Stimulated activated CD4-positive, alpha-beta T cell treated with anti-CD3 and anti-CD28 coated beads, Interleukin-4, amount 100 ng/mL, for 24 hours (primary cell): ENCODE measurements at regions not wholly inside any gene's neighbourhood (a gene's known extent, or its start where the extent isn't known, plus 50 kb on each side); places are given as distances from the start of the nearest gene placed in this dataset.

Source experiments
- DNase-seq: peaks from one replicate; pipeline ENCODE4 v3.0.0-alpha.2; 2020

DNA sequence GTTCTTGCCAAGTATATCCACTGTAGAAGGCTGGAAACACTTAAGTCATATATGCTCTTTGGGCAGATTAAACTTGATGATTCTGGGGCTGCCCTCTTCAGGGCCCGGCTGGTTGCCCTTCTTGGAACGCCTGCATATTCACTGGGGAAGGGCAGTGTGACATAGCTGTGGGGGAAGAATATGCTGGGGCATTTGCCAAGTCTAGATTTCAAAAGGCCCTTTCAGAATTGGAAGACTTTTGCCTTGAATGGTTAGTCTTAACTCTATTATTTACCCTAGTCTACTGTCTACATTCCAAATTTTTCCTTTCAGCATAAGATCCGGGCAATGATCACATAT is 161.2 kb upstream of the PITX1 start:
- DNase-seq = no peak

DNA sequence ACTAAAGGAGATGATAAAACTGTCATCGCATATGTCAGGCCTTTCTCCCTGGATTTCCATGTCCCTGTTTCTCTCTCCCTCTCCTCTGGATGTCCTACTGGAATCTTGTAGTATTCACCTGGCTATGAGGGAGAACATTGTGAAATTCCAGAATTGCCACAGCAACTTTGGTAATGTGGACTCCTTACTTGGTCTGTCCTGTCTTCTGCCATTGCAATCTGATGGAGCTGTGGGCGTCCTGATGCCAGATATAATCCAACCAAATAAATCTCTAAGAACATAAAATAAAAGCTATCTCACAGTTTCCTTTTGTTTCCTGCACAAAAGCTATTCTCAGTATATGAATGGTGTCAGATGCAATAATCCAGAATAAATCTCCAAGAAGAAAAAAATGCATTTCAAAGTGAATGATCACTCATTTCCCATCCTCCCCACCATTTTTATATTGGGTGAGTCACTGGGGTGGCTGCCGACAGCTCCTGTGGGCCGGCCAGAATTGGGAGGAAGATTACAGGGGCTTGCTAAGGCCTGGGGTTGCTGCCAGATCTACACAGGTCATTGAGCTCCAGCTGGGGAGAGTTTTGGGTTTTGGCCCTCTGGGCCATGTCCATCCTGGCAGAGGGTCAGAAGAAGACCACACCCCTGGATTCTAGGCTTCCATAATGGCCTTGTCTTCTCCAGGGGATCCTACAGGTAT is 160.7 kb upstream of the PITX1 start:
- no peak for DNase-seq

DNA sequence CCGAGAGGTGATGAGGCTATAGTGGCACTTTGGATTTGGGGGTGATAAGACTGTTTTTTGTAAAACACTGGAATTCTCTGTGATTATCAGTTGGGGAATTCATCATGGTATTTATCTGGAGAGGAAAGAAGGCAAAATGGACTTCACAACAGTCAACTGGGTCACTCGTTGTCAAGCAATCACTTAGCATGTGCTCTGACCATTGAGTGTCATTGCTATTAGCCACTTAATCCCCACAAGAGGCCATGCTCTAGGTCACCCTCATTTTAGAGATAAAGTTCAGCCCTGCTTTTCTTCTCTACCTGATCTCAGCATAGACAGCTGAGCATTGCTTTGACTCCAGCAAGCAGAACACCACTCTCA is 160.1 kb upstream of the PITX1 start:
- DNase-seq = no peak

DNA sequence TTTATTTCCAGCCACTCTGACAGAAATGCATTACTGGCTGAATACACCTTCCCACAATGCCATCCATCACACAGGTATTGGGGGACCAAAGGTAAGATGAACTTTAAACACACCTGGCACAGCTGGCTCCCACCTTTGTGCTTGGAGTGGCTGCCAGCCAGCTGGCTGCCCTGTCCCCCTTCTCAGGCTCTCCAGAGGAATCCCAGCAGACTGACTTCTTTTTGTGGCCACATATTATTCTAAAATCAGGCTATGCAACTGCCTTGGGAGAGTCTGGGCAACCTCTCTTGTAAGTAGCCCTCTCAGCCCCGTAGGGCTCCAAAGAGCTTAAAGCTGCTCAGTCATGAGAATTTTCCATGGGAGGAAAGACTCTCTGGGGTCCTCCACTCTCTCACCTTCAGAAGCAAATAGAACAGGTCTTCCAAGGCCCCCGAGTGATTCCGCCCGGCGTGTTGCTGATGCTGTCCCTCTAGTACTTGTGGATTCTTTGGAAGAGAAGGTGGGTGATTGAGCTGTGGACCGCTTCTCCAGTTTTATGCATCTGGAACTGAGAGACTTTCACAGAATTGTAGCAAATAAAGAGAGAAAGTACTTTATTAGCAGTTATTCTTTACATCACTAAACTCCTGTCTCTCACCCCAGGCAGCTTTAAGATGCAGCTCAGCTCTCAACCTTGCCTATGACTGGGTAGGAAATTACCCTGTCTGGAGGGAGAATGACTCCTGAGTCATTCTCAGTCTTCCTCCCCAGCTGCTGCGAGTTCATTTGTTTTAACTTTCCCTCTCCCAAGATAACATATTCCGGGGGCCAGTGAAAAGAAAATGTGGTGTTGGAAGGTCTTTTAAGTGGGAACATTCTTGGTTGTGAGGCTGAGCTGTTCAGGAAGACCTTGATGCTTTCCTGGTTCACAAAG is 159.4 kb upstream of the PITX1 start:
- no peak for DNase-seq

DNA sequence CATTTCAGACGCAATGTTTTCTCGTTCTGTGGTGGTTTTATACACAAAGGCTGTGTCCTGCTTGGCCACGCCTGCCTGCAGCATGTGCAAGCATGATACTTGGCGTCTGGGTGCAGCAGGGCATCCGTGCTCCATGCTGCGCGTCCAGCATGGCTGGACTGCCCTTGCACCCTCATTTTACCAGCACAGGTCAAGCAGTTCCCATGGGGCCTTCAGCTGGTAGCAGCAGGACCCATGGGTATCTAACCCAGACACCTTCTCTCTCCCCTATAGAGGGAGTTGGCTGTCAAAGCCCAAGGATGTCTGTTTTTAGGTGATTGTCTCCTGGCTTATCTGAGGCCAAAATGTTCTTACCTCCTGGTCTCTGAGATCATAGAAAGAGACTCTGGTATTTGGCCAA is 158.3 kb upstream of the PITX1 start:
- DNase-seq = no peak

DNA sequence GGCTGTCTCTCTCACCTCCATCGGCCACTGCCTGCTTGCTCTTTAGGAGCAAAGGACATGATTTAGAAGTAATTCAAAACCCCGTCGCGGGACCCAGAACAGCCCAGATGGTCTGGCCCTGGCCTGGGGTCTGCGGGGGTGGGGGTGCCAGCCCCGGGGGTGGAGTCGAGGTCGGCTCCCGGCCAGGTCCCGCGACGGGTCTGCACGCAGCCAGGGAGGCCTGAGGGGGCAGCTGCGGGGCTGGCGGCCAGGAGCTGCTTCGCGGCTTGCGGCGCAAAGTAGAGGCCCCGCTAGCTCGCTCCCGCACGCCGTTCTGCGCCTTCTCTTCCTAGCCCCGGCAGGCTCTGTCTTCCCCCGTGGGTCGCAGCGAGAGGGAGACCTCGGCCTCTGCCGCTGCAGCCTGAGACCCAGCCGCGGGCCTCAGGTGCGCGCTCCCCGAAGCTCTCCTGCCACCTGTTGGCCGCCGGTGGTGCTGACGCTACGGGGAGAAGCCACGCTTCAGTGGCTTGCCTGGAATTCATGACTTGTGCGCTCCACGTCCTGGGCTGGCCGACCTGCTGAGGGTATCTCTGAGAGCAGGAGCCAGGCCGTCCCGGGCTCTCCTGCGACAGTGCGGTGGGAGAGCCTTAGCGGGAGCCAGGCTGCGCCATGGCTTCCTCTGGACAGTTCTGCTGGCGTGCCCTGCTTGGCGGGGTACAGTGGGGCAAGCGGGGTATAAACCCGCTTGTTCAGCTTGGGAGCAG is 157.2 kb upstream of the PITX1 start:
- peak; percentile 72 for DNase-seq

DNA sequence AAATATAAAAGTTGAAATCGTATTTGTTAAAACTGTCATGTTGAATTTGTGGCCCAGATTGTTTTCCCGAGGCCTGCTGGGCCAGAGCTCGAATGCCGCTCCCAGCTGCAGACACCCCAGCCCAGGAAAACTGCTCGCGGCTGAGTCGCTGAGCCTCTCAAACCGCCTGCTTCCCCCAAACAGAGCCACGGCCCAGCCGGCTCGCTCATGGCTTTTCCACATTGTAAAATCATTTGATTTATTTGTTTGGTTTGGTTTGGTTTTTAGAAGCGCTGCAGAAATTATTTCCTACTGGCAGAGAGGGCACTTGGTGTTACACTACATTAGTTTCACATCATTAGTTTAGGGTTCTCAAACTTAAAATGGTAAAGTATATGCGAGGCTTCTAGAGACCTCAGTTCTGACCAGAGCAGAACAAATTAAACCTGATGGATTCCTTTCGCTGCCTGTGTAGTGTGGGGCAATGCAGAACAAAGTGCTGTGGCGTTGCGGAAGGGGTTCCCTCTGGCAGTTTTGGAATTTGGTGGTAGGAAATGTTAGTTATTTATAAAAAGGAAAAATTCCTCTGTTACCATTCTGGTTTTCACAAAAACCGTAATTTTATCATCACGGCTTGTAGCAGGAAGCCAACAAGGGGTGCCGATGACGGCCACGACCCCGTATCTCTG is 156.5 kb upstream of the PITX1 start:
- DNase-seq = no peak

DNA sequence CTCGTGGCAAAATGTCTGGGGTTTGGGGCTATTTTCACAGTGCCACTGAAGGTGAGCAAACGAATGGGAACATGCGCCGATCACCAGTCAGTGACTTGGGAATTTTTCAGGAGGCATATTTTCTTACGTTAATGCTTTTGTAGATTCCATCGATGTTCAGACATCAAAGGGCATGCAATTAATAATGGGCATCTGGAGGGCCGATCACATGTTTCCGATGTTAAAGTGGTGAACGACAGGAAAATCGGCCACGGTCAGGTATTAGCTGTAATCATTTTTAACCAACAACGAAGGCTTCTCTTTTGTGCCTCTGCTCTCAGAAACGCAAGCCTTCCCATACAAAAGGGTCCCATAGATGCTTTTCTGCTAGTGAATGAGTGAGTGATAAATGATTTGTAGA is 155.0 kb upstream of the PITX1 start:
- no peak for DNase-seq

DNA sequence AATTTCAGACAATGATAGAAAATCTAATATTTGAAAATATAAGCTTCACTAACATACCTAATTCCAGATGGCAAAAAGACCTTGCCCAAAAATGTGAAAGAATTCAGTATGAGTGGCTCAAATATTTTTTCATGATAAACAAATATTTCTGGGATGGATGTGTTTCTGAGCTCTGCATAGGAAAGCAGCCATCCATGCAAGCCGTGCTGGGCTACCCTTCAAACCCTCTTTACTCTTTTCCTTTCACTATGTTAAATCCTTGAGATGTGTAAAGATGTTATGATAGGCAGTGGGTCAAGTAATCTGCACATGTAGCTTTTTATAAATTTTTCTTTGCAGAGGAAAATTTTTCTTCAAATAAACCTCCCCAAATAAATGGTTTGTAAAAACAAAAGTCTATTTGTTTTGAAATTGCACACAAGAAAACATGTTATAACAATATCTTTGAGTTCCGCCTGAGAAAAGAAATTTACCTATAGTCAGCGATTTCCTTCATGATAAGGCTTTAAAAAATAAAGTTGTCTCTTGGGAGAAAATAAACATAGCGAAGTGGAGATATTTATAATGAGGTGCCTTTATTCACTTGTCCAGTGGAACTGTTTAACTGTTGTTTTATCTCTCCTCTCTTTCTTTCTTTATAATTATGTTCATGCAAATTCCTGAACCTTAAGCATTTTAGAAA is 154.3 kb upstream of the PITX1 start:
- no peak for DNase-seq

DNA sequence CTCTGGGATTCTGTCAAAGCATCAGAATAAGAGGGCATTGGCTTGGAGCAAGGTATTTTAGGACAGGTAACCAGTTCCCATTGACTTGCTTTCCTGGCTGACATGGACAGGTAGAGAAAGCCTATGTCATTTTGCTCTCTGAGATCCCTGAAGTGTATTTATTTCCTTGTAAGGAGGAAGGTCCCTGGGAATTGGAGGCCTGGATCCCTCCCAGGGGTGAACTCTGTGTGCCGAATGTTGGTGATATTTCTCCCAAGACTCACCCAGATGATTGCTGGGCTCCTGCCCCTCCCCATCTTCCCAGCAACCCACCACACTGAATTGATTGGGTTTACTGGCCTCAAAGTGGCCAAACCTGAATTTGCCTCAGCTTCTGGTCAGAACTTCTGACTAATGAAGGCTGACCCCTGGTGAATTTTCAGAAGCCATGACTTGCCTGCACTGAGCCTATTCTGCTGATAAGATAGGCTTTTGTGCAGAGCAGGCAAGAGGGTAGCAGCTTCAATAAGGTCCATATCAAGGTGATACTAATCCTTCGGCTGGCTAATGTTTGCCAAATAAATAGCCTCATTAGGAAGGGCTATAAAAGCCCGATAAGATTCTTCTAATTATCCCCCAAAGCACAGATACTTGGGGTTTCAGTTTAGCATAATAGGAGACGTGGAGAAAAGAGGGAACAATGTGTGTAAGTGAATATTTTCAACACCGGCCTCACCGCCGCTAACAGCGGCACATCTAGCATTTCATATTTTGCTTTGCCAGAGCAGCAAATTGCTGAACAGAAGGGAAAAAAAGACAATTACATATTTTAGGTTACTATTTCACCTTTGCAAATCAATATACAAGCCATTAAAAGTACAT is 152.9 kb upstream of the PITX1 start:
- DNase-seq = no peak

DNA sequence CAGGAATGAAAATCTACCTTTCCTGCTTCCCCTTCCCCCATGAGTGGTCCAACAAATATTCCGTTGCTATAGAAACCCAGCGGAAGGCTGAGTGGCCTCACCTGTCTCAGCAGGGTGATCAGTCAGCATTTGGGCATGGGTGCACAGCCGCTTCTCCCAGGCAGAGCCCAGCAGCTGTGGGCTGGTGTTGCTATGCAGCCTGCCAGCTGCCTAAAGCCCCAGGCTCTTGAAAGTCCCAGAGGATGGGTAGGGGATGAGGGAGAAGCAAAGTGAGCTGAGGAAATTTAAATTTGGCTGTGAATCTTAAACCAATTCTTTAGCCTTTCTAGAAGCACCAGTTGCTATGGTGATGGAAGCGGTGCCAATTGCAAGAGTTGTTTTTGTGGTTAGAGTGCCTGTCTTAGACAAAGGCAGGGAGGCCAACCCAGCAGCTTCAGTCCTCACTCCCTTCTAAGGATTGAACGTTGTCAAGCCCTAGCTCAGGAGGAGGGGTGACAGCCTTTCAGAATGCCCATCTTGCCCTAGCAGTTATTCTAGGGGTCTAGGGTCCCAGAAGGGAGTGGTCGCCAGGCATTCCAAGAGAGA is 151.5 kb upstream of the PITX1 start:
- DNase-seq = no peak

DNA sequence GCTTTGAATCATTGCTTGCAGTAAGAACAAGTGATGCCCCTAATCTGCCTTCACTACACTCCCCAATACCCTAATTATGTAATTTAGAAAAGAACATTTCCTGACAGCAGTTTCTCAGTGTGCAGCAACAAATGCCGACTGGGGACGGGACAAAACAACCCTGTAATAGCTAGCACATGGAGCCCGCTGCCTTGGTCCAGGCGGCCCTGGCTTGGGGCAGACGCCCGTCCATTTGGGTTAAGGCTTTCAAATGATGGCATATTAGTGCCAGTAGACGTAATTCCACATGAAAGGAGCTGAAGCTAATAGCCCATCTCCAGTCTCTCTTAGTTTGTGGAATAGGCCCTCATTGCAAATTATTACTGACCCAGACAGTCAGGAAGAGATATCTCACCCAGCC is 150.6 kb upstream of the PITX1 start:
- DNase-seq = no peak

DNA sequence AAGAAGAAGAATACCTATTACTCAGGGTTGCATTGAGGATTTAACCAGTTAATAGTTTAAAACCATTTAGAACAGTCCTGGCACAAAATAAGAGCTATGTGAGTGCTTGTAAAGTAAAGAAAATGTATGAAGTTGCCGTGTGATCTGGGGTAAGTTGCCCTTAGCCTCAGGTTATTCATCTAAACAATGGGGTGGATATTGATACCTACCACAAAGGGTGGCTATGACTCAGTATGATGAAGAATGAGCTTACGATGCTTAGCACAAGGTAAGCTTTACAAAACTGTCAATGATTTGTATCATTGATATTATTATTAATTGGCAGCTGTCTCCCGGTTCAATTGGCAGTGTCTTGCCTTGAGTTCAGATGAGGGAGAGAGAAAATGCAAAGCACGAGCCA is 149.4 kb upstream of the PITX1 start:
- DNase-seq = no peak

DNA sequence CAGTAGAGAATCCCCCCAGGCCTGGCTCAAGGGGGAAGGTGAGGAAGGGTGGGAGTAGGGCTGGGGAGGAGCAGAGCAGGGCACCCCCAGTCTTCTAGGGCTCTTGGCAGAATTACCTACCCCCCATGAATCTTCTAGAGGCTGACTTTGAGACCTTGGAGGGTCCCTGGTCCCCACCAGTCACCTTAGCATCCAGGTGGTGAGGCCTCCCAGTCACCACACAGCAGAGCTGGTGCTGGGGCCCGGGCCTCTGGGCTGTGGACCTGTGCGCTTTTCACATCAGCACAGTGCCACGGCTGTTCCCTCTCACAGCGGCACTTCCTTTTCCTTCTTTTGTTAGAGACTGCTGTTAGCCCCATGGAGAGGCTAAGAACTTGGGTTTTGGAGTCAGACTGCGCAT is 148.6 kb upstream of the PITX1 start:
- DNase-seq = no peak

DNA sequence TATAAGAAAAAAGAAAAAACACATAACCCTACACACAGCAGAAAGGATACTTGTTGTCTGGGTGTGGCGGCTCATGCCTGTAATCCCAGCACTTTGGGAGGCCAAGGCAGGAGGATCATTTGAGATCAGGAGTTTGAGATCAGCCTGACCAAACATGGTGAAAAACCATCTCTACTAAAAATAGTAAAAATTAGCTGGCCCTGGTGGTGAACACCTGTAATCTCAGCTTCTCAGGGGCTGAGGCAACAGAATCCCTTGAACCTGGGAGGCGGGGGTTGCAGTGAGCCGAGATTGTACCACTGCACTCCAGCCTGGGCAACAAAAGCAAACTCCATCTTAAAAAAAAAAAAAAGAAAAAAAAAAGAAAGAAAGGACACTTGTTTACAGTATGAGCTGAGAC is 147.6 kb upstream of the PITX1 start:
- no peak for DNase-seq

DNA sequence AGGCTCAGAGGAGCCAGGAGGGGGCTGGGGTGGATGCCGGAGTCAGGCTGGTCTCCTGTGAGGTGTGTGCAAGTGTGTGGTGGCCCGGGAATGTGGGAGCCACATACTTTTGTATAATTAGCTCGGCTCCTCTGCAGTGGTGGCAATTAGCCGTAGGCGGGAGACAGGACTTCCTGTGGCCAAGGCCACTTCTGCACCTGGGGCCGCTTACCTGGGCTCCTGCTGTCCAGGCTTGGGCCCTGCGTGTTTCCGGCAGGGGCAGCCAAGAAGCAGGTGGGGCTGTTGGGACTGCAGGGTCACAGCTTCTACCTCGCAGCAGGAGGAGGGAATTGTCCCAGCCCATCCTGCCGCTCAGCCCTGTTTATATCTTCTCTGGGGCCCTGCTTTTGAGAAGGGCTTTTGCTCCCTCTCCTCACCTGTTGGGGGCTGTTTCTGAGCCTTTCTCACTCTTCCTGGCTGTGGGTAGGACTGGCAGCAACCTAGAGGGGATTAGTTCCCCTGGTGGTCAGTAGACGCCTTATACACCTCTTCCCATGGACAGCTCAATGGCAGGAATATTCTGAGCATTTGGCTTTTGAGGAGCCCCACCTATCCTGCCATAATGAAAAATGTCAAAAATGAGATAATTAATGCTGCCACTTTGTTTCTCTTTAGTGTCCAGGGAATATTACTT is 145.4 kb upstream of the PITX1 start:
- no peak for DNase-seq

DNA sequence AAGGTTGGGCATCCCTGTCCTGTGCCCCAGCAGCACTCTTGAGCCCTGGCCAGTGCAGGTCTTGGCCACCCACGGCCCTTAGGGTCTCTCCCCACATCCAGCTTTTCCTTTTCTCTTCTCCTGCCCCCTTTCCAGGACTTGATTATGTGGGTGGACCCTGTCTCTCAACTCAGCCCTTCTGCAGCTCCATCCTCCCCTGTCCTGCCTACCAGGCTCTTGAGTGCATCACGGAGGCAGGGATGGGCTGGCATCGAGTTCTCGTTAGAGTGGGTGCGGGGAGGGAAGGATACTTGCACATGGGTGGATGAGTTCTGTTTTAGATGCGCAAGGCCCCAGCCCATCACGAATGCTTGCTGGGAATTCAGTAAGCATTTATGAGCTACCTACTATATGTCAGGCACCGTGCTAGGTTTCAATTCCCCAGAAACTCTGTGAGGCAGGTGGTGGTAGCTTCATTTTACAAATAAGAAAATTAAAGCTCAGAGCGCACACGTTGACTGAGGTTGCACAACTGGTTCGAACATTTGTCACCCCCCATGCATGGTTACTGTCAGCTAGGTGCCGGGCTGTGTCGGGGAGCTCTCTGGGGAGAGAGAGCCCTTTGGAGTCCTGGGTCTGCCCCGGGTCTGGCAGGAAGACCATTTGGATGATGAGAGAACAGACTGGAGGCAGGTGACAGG is 144.6 kb upstream of the PITX1 start:
- DNase-seq = no peak

DNA sequence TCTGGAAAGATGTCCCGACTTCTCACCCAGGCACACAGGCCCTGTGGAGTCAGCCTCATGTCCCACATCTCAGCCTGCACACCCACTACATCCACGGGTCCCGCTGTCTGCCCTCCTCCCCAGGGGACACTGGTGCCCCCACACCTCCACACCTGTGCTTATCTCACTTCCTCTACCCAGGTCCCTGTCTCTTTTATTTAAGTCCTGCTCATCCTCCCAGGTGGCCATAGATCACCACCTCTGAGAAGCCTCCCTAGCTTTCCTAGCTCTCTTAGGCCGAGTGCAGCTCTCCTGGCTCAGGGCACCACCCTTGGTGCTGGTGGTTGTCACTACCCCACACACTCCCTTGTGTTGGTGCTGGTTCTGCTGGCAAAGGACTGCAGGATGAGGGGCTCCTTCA is 143.6 kb upstream of the PITX1 start:
- DNase-seq = no peak

DNA sequence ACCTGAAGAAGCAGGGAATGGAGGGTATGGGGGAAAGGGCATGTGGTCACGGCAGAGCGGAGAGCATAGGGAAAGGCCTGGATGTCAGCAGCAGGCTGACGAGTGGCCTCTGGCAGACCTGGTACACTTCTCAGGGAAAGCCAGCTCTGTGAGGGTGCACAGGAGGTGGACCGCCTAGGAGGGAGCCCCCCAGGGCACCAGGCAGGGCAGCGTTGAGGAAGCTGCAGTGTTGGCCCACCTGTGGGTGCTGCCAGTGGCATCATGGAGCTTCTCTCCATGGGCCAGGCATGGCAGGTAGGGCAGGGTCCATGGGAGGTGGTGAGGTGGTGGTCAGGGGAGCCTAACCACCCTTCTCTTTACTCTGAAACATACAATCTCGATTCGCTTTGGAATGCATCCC is 143.0 kb upstream of the PITX1 start:
- DNase-seq = no peak
